ENCODE measurements at regions not wholly inside any gene's neighbourhood (a gene's known extent, or its start where the extent isn't known, plus 50 kb on each side); places are given as distances from the start of the nearest gene placed in this dataset.

DNA sequence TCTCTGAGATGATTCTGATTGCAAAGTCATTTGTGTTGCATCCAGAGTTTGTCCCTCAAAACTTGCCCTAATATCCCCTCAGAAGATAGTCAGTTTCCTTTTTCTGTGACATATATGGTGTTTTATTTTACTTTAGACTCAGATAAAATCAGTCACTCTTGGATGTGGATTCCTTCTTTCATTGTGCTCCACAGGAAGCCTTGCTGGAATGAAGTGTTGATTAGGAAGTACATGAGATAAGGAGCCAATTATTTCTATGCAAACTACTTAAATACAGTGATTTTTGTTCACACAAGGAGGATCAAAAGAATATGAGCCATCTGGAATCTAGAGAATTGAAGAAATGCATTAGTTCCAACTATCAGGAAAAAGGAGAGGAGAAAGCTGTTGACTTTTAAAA, 107.6 kb upstream of the RXFP2 start:
- no peak for DNase-seq
- H3K9me3 ChIP-seq (replicated peaks), result peaks cover 38% of the 10 kb centered on the region
- no peaks in the 10 kb centered on the region for H3K27me3 ChIP-seq (ENCODE audit: low read depth)
- H3K4me1 ChIP-seq, result no peaks in the 10 kb centered on the region
- no peaks in the 10 kb centered on the region for H3K36me3 ChIP-seq
- no peak overlapping the region for H3K4me3 ChIP-seq
- H3K27ac ChIP-seq (replicated peaks), result no peak overlapping the region
- intact Hi-C loops (cut with micrococcal nuclease), result no loop called here
- TF ChIP-seq, protein P1, sequence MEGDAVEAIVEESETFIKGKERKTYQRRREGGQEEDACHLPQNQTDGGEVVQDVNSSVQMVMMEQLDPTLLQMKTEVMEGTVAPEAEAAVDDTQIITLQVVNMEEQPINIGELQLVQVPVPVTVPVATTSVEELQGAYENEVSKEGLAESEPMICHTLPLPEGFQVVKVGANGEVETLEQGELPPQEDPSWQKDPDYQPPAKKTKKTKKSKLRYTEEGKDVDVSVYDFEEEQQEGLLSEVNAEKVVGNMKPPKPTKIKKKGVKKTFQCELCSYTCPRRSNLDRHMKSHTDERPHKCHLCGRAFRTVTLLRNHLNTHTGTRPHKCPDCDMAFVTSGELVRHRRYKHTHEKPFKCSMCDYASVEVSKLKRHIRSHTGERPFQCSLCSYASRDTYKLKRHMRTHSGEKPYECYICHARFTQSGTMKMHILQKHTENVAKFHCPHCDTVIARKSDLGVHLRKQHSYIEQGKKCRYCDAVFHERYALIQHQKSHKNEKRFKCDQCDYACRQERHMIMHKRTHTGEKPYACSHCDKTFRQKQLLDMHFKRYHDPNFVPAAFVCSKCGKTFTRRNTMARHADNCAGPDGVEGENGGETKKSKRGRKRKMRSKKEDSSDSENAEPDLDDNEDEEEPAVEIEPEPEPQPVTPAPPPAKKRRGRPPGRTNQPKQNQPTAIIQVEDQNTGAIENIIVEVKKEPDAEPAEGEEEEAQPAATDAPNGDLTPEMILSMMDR (IDR thresholded peaks at IDR 0.05; ENCODE audit: borderline replicate concordance), result no peak

DNA sequence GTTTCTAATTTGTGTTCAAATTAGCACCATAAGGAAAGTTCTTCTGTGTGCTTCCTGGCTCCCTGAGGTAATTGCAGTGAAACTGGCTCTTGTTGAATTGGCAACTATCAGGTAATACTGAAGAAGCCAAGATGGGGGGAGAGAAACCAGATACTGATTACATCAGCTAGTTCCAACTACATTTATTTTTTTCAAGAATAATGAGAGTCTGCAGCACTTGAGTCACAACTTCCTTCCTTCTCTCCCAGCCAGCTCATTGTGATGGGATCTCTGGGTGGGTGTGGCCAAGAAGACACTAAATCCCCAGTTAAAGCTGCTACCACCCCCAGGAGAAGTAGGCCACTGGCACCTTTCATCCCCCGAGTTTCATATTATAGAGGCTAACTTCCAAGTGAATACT, 100.7 kb upstream of the RXFP2 start:
- intact Hi-C loops (cut with micrococcal nuclease), result no loop called here
- TF ChIP-seq, protein P1 (IDR thresholded peaks at IDR 0.05; ENCODE audit: borderline replicate concordance), result no peak

DNA sequence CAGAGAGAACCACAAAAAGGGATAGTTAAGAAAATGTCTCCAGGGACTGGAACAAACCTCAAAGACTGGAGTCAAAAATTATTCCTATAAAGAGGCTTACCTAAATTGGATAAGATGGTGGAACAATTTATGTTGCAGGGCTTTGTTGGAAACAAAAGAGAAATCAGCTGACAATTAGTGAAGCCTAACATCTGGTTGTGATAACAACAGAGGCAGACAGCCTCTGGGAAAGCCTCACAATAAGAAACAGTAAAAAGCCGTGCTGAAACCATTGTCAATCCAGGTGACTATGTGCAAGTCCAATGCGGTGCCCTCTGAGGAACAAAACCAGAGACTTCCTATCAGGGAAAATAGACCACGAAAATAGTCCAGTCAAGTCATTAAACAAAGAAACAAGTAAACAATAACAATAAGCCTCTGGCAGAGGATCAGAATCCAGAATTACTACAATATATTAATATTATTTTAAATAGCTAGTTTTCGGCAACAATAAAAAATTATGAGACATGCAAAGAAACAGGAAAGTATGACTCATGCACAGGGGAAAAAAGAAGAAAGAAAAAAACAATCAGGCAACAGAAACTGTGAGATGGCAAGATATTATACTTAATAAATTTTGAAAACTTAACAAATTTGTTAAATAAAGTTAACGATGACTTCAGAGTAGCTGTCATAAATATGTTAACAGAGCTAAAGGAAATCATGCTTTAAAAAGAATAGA, 99.7 kb upstream of the RXFP2 start:
- peaks cover 35% of the 10 kb centered on the region for H3K9me3 ChIP-seq (replicated peaks)
- DNase-seq, result no peak
- H3K4me1 ChIP-seq, result peaks cover 4% of the 10 kb centered on the region
- intact Hi-C loops (cut with micrococcal nuclease), result no loop called here
- no peak overlapping the region for H3K4me3 ChIP-seq
- H3K36me3 ChIP-seq, result no peaks in the 10 kb centered on the region
- TF ChIP-seq, protein P1 (IDR thresholded peaks at IDR 0.05; ENCODE audit: borderline replicate concordance), result no peak
- no peak overlapping the region for H3K27ac ChIP-seq (replicated peaks)
- no peaks in the 10 kb centered on the region for H3K27me3 ChIP-seq (ENCODE audit: low read depth)

More for the DNA sequence above, 100.7 kb upstream of the RXFP2 start:
- Histone ChIP-seq H3K9me3 (replicated peaks) (peaks cover 45% of the 10 kb centered on the region), H3K36me3 (no peaks in the 10 kb centered on the region), H3K27me3 (ENCODE audit: low read depth) (no peaks in the 10 kb centered on the region), H3K4me3 (no peak overlapping the region), H3K4me1 (peaks cover 4% of the 10 kb centered on the region), H3K27ac (replicated peaks) (no peak overlapping the region)
- DNase-seq, result no peak

DNA sequence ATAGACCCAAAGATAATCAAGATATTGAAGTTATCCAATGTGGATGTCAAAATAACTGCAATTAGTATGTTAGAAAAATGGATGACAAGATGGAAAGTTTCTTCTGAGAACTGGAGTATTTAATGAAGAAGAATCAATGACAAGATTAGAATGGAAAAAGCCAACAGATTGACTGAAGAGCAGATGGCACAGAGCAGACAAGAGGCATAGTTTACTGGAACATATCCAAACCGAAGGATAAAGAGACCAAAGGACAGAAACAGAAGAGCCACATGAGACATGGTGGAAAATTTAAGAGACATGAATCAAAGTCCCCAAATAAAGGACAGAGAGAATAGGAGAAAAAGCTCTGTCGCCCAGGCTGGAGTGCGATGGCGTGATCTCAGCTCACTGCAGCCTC, 89.6 kb upstream of the RXFP2 start:
- intact Hi-C loops (cut with micrococcal nuclease), result no loop called here
- no peaks in the 10 kb centered on the region for H3K36me3 ChIP-seq
- DNase-seq, result no peak
- H3K4me3 ChIP-seq, result no peak overlapping the region
- no peaks in the 10 kb centered on the region for H3K27me3 ChIP-seq (ENCODE audit: low read depth)
- no peaks in the 10 kb centered on the region for H3K9me3 ChIP-seq (replicated peaks)
- no peak overlapping the region for H3K27ac ChIP-seq (replicated peaks)
- H3K4me1 ChIP-seq, result no peaks in the 10 kb centered on the region
- TF ChIP-seq, protein P1 (IDR thresholded peaks at IDR 0.05; ENCODE audit: borderline replicate concordance), result no peak

DNA sequence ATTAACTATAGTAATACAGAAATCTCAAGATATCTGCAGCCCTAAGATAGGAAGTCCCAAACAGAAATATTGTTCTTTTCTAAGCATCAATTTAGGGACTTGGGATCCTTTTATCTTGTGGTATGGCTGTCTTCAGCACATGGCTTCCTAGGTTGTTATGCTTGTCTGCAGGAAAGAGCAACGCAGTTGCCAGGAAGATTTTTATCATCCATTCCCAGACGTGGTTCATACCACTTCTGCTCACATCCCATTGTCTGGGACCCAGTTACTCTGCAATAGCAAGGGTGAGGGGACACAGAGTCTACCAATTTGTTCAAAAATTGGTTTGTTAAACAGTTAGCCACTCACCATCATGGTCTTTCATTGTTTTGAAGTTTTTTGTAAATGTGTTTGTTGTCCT, 85.6 kb upstream of the RXFP2 start:
- TF ChIP-seq, protein P1 (IDR thresholded peaks at IDR 0.05; ENCODE audit: borderline replicate concordance), result no peak
- Histone ChIP-seq H3K4me1 (no peaks in the 10 kb centered on the region), H3K27me3 (ENCODE audit: low read depth) (no peaks in the 10 kb centered on the region), H3K4me3 (no peak overlapping the region), H3K9me3 (replicated peaks) (no peaks in the 10 kb centered on the region), H3K36me3 (no peaks in the 10 kb centered on the region), H3K27ac (replicated peaks) (no peak overlapping the region)
- intact Hi-C loops (cut with micrococcal nuclease), result no loop called here
- no peak for DNase-seq

Measured in left ventricle myocardium inferior (tissue), 1 donor.